ENCODE measurements at regions not wholly inside any gene's neighbourhood (a gene's known extent, or its start where the extent isn't known, plus 50 kb on each side); places are given as distances from the start of the nearest gene placed in this dataset.

GRCh38 chr6:78589436-78589835, 277.9 kb upstream of the IRAK1BP1 start:
- intact Hi-C loops (cut with DNase I, micrococcal nuclease), result no loop called here
- Histone ChIP-seq H3K36me3 (ENCODE audit: insufficient read depth, low read length) (no peaks in the 10 kb centered on the region), H3K9me3 (ENCODE audit: control insufficient read depth in 1 of 2, insufficient read depth in 1 of 2, low read length in 2 of 2) (no peaks in the 10 kb centered on the region), H3K27ac (ENCODE audit: low read depth in 1 of 2, low read length in 2 of 2) (no peak overlapping the region), H3K4me1 (ENCODE audit: insufficient read depth, low read length) (no peaks in the 10 kb centered on the region), H3K27me3 (ENCODE audit: control insufficient read depth in 1 of 2, insufficient read depth in 2 of 2, low read length in 2 of 2) (no peaks in the 10 kb centered on the region), H3K4me3 (ENCODE audit: low read length) (no peak overlapping the region)
- Mint-ChIP-seq H3K9me3 (no peaks in the 10 kb centered on the region), H3K36me3 (ENCODE audit: low read depth) (no peaks in the 10 kb centered on the region), H3K4me1 (ENCODE audit: low read depth) (no peaks in the 10 kb centered on the region), H3K4me3 (no peak overlapping the region), H3K27ac (no peak overlapping the region), H3K27me3 (no peaks in the 10 kb centered on the region)
- ChIA-PET CTCF (no interaction called here), POLR2A (no interaction called here)
- no peak for DNase-seq
- no peak for TF ChIP-seq CTCF (IDR thresholded peaks at IDR 0.05)
- no peak for ATAC-seq (ENCODE audit: poor library complexity)

GRCh38 chr6:78593898-78594667, 273.3 kb upstream of the IRAK1BP1 start:
- H3K4me3 ChIP-seq (ENCODE audit: low read length), result no peak overlapping the region
- CTCF ChIA-PET, result no interaction called here
- H3K9me3 ChIP-seq (ENCODE audit: control insufficient read depth in 1 of 2, insufficient read depth in 1 of 2, low read length in 2 of 2), result no peaks in the 10 kb centered on the region
- H3K36me3 ChIP-seq (ENCODE audit: insufficient read depth, low read length), result no peaks in the 10 kb centered on the region
- no peak overlapping the region for H3K27ac ChIP-seq (ENCODE audit: low read depth in 1 of 2, low read length in 2 of 2)
- Mint-ChIP-seq H3K27me3 (no peaks in the 10 kb centered on the region), H3K4me1 (ENCODE audit: low read depth) (no peaks in the 10 kb centered on the region), H3K36me3 (ENCODE audit: low read depth) (no peaks in the 10 kb centered on the region), H3K4me3 (no peak overlapping the region), H3K27ac (no peak overlapping the region), H3K9me3 (peaks cover 2% of the 10 kb centered on the region)
- TF ChIP-seq CTCF (IDR thresholded peaks at IDR 0.05), result no peak
- no peak for ATAC-seq (ENCODE audit: poor library complexity)
- intact Hi-C loops (cut with DNase I, micrococcal nuclease), result no loop called here
- POLR2A ChIA-PET, result no interaction called here
- DNase-seq, result no peak
- H3K4me1 ChIP-seq (ENCODE audit: insufficient read depth, low read length), result no peaks in the 10 kb centered on the region
- no peaks in the 10 kb centered on the region for H3K27me3 ChIP-seq (ENCODE audit: control insufficient read depth in 1 of 2, insufficient read depth in 2 of 2, low read length in 2 of 2)

GRCh38 chr6:78594668-78595066, 272.7 kb upstream of the IRAK1BP1 start:
- ATAC-seq (ENCODE audit: poor library complexity), result no peak
- POLR2A ChIA-PET, result interaction anchor here (0.6 kb wide), 1 partner anchor 916 kb away, joined by 3 read pairs; no protein-coding TSS in a partner anchor
- no peak overlapping the region for H3K4me3 Mint-ChIP-seq
- peaks cover 2% of the 10 kb centered on the region for H3K9me3 Mint-ChIP-seq
- H3K36me3 ChIP-seq (ENCODE audit: insufficient read depth, low read length), result no peaks in the 10 kb centered on the region
- CTCF ChIA-PET, result no interaction called here
- TF ChIP-seq CTCF (IDR thresholded peaks at IDR 0.05), result no peak
- DNase-seq, result no peak
- no peak overlapping the region for H3K27ac ChIP-seq (ENCODE audit: low read depth in 1 of 2, low read length in 2 of 2)
- no peaks in the 10 kb centered on the region for H3K27me3 ChIP-seq (ENCODE audit: control insufficient read depth in 1 of 2, insufficient read depth in 2 of 2, low read length in 2 of 2)
- intact Hi-C loops (cut with DNase I, micrococcal nuclease), result no loop called here
- no peaks in the 10 kb centered on the region for H3K4me1 ChIP-seq (ENCODE audit: insufficient read depth, low read length)
- no peaks in the 10 kb centered on the region for H3K4me1 Mint-ChIP-seq (ENCODE audit: low read depth)
- H3K9me3 ChIP-seq (ENCODE audit: control insufficient read depth in 1 of 2, insufficient read depth in 1 of 2, low read length in 2 of 2), result no peaks in the 10 kb centered on the region
- H3K36me3 Mint-ChIP-seq (ENCODE audit: low read depth), result no peaks in the 10 kb centered on the region
- H3K27ac Mint-ChIP-seq, result no peak overlapping the region
- H3K27me3 Mint-ChIP-seq, result no peaks in the 10 kb centered on the region
- H3K4me3 ChIP-seq (ENCODE audit: low read length), result no peak overlapping the region

Measured in CD4-positive, alpha-beta T cell (primary cell).